H1 (cell line): ENCODE measurements at regions not wholly inside any gene's neighbourhood (a gene's known extent, or its start where the extent isn't known, plus 50 kb on each side); places are given as distances from the start of the nearest gene placed in this dataset.

Experiments used
- CEBPB ChIP-seq: IDR thresholded peaks from 2 replicates; pipeline ENCODE4 v1.6.1; 2012; ENCODE audit warnings: low read depth, low read length
- RXRA ChIP-seq: IDR thresholded peaks from 2 replicates; pipeline ENCODE4 v1.6.1; 2011; ENCODE audit warnings: low read depth, mild to moderate bottlenecking, low read length, moderate library complexity; ENCODE audit not compliant: insufficient read depth
- TF ChIP-seq, protein P1 (sequence below): fragments of 300-600 bp; sonication (generic); IDR thresholded peaks from 2 replicates; pipeline ENCODE4 v1.7.1; 2012; ENCODE audit warnings: low read length, moderate library complexity, mild to moderate bottlenecking, inconsistent platforms; ENCODE audit not compliant: insufficient replicate concordance
- TF ChIP-seq, protein P2 (sequence below): IDR thresholded peaks from 2 replicates; pipeline ENCODE4 v1.6.1; 2012; ENCODE audit warnings: low read length, inconsistent platforms

DNA sequence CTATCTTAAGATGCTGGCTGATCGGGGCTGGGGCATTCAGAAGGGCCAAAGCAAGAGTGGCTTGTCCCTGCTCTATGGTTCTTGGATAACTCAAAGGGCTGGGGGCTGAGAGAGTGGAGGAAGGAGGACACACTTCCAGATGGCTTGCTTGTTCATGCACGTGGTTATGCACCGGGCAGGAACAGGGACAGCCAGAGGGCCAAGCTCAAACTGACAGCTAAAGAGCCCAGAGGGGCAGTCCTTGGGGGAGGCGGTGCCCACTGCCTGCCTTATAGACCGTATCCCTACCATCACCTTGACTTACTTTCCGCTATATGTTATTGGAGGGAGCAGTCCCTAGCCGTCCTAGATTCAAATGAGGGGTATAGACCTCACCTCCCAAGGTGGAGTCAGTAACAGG is 192.7 kb upstream of the SVIL start (continued):
- TF ChIP-seq, protein P1, sequence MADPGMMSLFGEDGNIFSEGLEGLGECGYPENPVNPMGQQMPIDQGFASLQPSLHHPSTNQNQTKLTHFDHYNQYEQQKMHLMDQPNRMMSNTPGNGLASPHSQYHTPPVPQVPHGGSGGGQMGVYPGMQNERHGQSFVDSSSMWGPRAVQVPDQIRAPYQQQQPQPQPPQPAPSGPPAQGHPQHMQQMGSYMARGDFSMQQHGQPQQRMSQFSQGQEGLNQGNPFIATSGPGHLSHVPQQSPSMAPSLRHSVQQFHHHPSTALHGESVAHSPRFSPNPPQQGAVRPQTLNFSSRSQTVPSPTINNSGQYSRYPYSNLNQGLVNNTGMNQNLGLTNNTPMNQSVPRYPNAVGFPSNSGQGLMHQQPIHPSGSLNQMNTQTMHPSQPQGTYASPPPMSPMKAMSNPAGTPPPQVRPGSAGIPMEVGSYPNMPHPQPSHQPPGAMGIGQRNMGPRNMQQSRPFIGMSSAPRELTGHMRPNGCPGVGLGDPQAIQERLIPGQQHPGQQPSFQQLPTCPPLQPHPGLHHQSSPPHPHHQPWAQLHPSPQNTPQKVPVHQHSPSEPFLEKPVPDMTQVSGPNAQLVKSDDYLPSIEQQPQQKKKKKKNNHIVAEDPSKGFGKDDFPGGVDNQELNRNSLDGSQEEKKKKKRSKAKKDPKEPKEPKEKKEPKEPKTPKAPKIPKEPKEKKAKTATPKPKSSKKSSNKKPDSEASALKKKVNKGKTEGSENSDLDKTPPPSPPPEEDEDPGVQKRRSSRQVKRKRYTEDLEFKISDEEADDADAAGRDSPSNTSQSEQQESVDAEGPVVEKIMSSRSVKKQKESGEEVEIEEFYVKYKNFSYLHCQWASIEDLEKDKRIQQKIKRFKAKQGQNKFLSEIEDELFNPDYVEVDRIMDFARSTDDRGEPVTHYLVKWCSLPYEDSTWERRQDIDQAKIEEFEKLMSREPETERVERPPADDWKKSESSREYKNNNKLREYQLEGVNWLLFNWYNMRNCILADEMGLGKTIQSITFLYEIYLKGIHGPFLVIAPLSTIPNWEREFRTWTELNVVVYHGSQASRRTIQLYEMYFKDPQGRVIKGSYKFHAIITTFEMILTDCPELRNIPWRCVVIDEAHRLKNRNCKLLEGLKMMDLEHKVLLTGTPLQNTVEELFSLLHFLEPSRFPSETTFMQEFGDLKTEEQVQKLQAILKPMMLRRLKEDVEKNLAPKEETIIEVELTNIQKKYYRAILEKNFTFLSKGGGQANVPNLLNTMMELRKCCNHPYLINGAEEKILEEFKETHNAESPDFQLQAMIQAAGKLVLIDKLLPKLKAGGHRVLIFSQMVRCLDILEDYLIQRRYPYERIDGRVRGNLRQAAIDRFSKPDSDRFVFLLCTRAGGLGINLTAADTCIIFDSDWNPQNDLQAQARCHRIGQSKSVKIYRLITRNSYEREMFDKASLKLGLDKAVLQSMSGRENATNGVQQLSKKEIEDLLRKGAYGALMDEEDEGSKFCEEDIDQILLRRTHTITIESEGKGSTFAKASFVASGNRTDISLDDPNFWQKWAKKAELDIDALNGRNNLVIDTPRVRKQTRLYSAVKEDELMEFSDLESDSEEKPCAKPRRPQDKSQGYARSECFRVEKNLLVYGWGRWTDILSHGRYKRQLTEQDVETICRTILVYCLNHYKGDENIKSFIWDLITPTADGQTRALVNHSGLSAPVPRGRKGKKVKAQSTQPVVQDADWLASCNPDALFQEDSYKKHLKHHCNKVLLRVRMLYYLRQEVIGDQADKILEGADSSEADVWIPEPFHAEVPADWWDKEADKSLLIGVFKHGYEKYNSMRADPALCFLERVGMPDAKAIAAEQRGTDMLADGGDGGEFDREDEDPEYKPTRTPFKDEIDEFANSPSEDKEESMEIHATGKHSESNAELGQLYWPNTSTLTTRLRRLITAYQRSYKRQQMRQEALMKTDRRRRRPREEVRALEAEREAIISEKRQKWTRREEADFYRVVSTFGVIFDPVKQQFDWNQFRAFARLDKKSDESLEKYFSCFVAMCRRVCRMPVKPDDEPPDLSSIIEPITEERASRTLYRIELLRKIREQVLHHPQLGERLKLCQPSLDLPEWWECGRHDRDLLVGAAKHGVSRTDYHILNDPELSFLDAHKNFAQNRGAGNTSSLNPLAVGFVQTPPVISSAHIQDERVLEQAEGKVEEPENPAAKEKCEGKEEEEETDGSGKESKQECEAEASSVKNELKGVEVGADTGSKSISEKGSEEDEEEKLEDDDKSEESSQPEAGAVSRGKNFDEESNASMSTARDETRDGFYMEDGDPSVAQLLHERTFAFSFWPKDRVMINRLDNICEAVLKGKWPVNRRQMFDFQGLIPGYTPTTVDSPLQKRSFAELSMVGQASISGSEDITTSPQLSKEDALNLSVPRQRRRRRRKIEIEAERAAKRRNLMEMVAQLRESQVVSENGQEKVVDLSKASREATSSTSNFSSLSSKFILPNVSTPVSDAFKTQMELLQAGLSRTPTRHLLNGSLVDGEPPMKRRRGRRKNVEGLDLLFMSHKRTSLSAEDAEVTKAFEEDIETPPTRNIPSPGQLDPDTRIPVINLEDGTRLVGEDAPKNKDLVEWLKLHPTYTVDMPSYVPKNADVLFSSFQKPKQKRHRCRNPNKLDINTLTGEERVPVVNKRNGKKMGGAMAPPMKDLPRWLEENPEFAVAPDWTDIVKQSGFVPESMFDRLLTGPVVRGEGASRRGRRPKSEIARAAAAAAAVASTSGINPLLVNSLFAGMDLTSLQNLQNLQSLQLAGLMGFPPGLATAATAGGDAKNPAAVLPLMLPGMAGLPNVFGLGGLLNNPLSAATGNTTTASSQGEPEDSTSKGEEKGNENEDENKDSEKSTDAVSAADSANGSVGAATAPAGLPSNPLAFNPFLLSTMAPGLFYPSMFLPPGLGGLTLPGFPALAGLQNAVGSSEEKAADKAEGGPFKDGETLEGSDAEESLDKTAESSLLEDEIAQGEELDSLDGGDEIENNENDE = no peak
- TF ChIP-seq, protein P2, sequence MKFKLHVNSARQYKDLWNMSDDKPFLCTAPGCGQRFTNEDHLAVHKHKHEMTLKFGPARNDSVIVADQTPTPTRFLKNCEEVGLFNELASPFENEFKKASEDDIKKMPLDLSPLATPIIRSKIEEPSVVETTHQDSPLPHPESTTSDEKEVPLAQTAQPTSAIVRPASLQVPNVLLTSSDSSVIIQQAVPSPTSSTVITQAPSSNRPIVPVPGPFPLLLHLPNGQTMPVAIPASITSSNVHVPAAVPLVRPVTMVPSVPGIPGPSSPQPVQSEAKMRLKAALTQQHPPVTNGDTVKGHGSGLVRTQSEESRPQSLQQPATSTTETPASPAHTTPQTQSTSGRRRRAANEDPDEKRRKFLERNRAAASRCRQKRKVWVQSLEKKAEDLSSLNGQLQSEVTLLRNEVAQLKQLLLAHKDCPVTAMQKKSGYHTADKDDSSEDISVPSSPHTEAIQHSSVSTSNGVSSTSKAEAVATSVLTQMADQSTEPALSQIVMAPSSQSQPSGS = no peak
- TF ChIP-seq CEBPB = no peak
- no peak for TF ChIP-seq RXRA
